ENCODE measurements at regions not wholly inside any gene's neighbourhood (a gene's known extent, or its start where the extent isn't known, plus 50 kb on each side); places are given as distances from the start of the nearest gene placed in this dataset.

DNA sequence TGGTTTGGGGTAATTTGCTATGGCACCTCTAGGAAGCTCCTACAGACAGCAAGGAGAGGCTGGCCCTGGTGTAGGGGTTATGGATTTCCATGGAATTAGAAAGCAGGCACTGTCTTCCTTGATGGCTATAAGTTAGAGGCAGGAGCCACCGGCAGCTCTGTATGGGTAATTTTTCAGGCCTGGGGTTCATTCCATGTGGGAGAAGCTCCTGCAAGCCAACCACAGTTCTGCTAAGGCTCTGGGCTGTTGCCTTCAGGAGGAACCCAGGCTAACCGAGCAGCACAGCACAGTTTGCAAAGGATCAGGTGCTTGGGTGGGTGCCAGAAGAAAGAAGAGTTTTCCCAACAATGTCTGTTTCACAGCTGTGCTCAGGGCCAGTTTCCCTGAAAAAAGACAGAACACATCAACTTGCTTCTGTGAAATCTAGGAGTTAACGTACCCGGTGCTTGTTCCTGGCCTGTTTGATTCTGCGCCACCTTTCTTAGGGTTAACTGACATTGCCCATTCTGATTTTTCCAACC lies 162.8 kb upstream of the MYLIP start:
- H3K4me1 ChIP-seq (ENCODE audit: control insufficient read depth in 2 of 2, insufficient read depth in 2 of 2, low read length in 1 of 2), result no peaks in the 10 kb centered on the region

DNA sequence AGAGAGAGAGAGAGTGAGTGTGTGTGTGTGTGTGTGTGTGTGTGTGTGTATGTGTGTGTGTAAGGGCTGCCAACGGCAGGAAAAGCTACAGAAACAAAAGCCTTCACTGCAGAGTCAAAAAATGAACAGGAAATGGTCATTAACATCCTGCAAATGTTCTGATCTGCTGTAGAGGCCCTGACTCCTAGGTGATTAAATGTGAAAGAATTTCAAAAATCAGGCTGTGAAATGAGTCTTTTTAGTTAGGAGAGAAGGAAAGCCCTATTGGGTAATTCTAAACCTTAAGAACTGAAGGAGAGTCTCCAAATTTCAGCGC lies 166.5 kb upstream of the MYLIP start:
- no peaks in the 10 kb centered on the region for H3K36me3 ChIP-seq (ENCODE audit: control insufficient read depth in 2 of 2, insufficient read depth in 2 of 2, low read length in 1 of 2)
- no peaks in the 10 kb centered on the region for H3K9me3 ChIP-seq (ENCODE audit: control insufficient read depth in 2 of 2, insufficient read depth in 1 of 2, low read depth in 1 of 2, low read length in 1 of 2)
- H3K27ac ChIP-seq (ENCODE audit: low read depth in 2 of 2, low read length in 1 of 2), result no peak overlapping the region
- H3K4me3 ChIP-seq (ENCODE audit: low read depth in 1 of 2, low read length in 2 of 2), result no peak overlapping the region
- 42 to 48% methylated on average over 2 of the region's 2 CpGs for WGBS, 2 donors
- no peaks in the 10 kb centered on the region for H3K27me3 ChIP-seq (ENCODE audit: control insufficient read depth in 1 of 2, insufficient read depth in 2 of 2, low read length in 2 of 2)
- H3K4me1 ChIP-seq (ENCODE audit: control insufficient read depth in 2 of 2, insufficient read depth in 2 of 2, low read length in 1 of 2), result no peaks in the 10 kb centered on the region

More for the DNA sequence above, 162.8 kb upstream of the MYLIP start:
- Histone ChIP-seq H3K27me3 (ENCODE audit: control insufficient read depth in 1 of 2, insufficient read depth in 2 of 2, low read length in 2 of 2) (no peaks in the 10 kb centered on the region), H3K9me3 (ENCODE audit: control insufficient read depth in 2 of 2, insufficient read depth in 1 of 2, low read depth in 1 of 2, low read length in 1 of 2) (no peaks in the 10 kb centered on the region), H3K4me3 (ENCODE audit: low read depth in 1 of 2, low read length in 2 of 2) (no peak overlapping the region), H3K27ac (ENCODE audit: low read depth in 2 of 2, low read length in 1 of 2) (no peak overlapping the region), H3K36me3 (ENCODE audit: control insufficient read depth in 2 of 2, insufficient read depth in 2 of 2, low read length in 1 of 2) (no peaks in the 10 kb centered on the region)
- WGBS, 2 donors, result 62 to 85% methylated on average over 4 to 5 of the region's 5 CpGs

DNA sequence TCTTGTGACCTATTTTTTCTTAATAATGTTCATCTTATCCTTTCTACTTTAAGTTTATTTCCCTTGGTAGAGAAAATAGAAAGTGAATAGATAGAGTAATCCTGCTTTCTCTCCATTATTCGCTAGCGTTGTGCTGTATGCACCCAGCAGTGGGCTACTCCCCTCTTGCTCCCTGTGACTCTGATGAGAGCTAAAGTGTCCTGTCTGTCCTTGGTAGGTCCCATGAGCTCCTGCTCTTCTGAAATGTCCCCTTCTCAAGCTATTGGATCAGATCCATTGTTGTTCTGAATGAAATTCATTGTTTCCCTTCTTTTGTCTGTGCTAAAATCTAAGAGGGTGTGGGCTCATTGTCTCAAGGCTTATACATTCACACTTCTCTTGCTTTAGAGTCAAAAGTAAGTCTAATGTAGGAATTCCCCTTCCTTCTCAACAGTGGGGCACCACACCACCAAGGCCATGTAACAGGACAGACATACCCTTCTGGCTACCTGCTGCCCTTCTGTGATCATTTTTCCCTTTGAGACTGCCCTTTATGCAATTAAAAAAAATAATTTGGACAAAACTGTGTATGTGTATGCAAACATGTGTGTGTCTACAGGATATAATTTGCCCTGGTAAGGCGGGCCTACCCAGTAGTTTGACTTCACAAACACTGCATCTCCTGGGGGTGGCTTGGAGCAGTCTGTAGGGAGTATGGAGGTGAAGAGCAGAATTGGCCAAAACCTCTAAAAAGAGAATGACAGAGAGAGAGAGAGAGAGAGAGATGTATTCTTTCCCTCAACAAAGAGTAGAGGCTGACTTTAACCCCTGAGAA lies 167.0 kb upstream of the MYLIP start:
- 95 to 96% methylated on average over 3 of the region's 3 CpGs for WGBS, 2 donors
- Histone ChIP-seq H3K27ac (ENCODE audit: low read depth in 2 of 2, low read length in 1 of 2) (no peak overlapping the region), H3K9me3 (ENCODE audit: control insufficient read depth in 2 of 2, insufficient read depth in 1 of 2, low read depth in 1 of 2, low read length in 1 of 2) (no peaks in the 10 kb centered on the region), H3K27me3 (ENCODE audit: control insufficient read depth in 1 of 2, insufficient read depth in 2 of 2, low read length in 2 of 2) (no peaks in the 10 kb centered on the region), H3K36me3 (ENCODE audit: control insufficient read depth in 2 of 2, insufficient read depth in 2 of 2, low read length in 1 of 2) (no peaks in the 10 kb centered on the region), H3K4me3 (ENCODE audit: low read depth in 1 of 2, low read length in 2 of 2) (no peak overlapping the region), H3K4me1 (ENCODE audit: control insufficient read depth in 2 of 2, insufficient read depth in 2 of 2, low read length in 1 of 2) (no peaks in the 10 kb centered on the region)

DNA sequence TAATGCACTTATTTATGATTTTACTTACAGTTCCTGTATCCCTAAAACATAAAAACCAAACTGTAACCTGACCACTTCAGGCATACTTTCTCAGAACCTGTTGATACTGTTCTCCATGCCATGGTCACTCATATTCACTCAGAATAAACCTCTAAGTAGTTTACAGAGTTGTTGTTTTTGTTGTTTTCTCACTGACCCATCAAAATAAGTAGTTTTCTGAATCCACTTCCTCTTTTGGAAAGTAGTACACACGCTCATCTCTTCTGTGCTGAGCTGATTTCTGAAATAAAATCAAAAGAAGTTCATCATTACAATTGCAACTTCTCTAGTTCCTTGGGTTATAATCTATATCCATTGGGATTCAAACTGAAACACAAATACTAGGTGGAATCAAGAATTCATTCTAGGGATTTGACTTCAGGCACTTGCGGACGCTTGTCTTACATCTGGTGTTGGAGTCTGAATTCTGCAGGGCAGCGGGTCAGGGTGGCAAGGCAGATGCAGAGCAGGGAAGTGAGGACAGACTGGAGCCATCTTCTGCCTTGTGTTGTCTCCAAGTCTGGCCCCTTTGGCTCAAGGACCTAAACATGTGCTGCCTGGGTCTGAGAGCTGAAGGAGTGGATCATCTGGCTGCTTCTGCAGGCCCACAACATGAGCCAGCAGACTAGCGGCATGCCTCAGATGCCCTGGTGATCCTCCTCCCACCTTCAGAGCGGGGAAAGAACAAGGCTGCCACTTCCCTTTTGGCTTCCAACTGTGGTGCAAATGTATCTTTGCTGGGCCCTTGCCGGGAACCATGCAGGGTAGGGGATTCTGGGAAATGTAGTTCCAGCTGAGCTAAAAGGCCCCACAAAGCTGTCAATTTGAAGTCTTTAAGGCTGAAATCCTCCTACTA lies 167.9 kb upstream of the MYLIP start:
- no peaks in the 10 kb centered on the region for H3K9me3 ChIP-seq (ENCODE audit: control insufficient read depth in 2 of 2, insufficient read depth in 1 of 2, low read depth in 1 of 2, low read length in 1 of 2)
- no peaks in the 10 kb centered on the region for H3K27me3 ChIP-seq (ENCODE audit: control insufficient read depth in 1 of 2, insufficient read depth in 2 of 2, low read length in 2 of 2)
- no peak overlapping the region for H3K4me3 ChIP-seq (ENCODE audit: low read depth in 1 of 2, low read length in 2 of 2)
- 75 to 79% methylated on average over 7 of the region's 7 CpGs for WGBS, 2 donors
- no peaks in the 10 kb centered on the region for H3K36me3 ChIP-seq (ENCODE audit: control insufficient read depth in 2 of 2, insufficient read depth in 2 of 2, low read length in 1 of 2)
- H3K27ac ChIP-seq (ENCODE audit: low read depth in 2 of 2, low read length in 1 of 2), result no peak overlapping the region
- no peaks in the 10 kb centered on the region for H3K4me1 ChIP-seq (ENCODE audit: control insufficient read depth in 2 of 2, insufficient read depth in 2 of 2, low read length in 1 of 2)

DNA sequence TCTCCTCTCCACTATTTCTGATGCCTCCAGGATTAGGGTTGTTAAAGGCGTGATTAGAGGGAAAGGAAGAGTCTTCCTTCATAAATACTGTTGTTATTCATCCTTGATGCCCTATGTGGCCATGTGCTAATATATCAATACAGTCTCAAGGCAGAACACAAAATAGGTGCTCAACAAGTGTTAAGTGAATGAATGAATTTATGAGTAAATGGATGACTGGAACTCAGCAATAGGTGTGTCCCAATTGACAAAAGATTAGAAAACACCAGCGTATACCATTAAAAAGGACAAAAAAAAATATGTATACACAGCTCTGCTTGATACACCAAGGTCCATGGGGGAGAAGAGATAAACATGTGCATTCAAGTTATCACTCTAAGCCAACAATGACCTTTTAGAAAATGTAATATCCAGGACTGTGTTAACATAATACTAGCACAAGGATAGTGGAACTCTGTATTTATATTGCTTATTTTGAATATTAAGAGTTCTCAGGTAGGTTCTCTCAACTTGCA lies 171.2 kb upstream of the MYLIP start:
- Histone ChIP-seq H3K27ac (ENCODE audit: low read depth in 2 of 2, low read length in 1 of 2) (no peak overlapping the region), H3K9me3 (ENCODE audit: control insufficient read depth in 2 of 2, insufficient read depth in 1 of 2, low read depth in 1 of 2, low read length in 1 of 2) (no peaks in the 10 kb centered on the region), H3K4me1 (ENCODE audit: control insufficient read depth in 2 of 2, insufficient read depth in 2 of 2, low read length in 1 of 2) (no peaks in the 10 kb centered on the region), H3K36me3 (ENCODE audit: control insufficient read depth in 2 of 2, insufficient read depth in 2 of 2, low read length in 1 of 2) (no peaks in the 10 kb centered on the region), H3K4me3 (ENCODE audit: low read depth in 1 of 2, low read length in 2 of 2) (no peak overlapping the region), H3K27me3 (ENCODE audit: control insufficient read depth in 1 of 2, insufficient read depth in 2 of 2, low read length in 2 of 2) (no peaks in the 10 kb centered on the region)
- WGBS, 2 donors, result 90 to 93% methylated on average over 2 of the region's 2 CpGs

DNA sequence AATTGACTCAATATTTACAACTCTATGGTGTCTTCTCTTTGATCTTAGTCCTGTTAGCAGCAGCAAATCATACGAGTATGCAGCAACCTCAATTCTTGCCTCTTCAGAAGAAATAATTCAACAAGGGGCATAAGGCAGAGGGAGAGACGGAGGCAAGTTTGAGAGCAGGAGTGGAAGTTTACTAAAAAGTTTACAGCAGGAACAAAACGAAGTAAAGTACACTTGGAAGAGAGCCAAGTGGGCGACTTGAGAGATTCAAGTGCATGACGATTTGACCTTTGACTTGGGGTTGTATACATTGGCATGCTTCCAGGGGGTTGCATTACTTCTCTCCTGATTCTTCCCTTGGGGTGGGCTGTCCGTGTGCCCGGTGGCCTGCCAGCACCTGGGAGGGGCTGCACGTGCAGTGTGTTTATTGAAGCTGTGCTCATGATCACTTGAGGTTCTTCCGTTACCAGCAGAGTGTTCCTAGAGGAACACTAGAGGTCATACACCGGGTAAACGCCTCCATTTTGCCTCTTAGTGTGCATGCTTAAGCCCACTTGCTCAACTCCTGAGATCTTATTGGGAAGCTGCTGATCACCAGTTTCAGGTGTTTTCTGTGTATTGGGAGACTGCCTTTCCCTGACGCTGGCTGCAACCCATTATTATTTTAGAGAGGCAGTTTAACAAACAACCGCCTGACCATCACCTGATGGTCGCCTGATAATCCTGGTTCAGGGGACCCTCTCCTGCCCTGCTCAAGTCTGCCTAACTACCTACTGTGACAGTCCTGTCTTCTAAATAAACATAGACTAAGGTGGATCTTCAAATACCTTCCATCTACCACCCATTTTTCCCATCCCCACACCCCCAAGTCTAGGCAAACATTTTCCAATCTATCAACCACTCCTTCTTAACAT lies 172.4 kb upstream of the MYLIP start:
- Histone ChIP-seq H3K27ac (ENCODE audit: low read depth in 2 of 2, low read length in 1 of 2) (no peak overlapping the region), H3K4me1 (ENCODE audit: control insufficient read depth in 2 of 2, insufficient read depth in 2 of 2, low read length in 1 of 2) (no peaks in the 10 kb centered on the region)

DNA sequence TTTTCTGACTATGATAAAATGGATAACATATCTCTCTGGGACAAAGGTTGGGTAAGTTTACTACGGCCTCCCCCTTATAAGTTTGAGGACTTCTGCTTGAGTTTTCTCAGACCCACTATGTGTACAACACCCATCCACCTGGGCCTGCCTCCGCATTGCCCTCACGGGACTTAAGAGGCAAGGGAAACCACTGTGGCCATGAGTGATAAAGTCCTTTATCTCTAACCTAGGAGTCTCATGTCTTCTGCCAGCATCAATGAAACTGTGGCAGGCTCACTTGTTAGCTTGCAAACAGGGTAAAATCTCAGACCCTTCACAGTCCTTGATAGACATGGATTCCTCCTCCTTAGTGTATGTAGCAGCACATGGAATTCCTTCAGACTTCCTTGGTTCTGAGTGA lies 173.4 kb upstream of the MYLIP start:
- no peaks in the 10 kb centered on the region for H3K9me3 ChIP-seq (ENCODE audit: control insufficient read depth in 2 of 2, insufficient read depth in 1 of 2, low read depth in 1 of 2, low read length in 1 of 2)
- H3K4me3 ChIP-seq (ENCODE audit: low read depth in 1 of 2, low read length in 2 of 2), result no peak overlapping the region
- H3K27me3 ChIP-seq (ENCODE audit: control insufficient read depth in 1 of 2, insufficient read depth in 2 of 2, low read length in 2 of 2), result no peaks in the 10 kb centered on the region
- H3K4me1 ChIP-seq (ENCODE audit: control insufficient read depth in 2 of 2, insufficient read depth in 2 of 2, low read length in 1 of 2), result no peaks in the 10 kb centered on the region
- WGBS, 2 donors, result 84 to 98% methylated on average over 3 of the region's 3 CpGs
- no peaks in the 10 kb centered on the region for H3K36me3 ChIP-seq (ENCODE audit: control insufficient read depth in 2 of 2, insufficient read depth in 2 of 2, low read length in 1 of 2)
- no peak overlapping the region for H3K27ac ChIP-seq (ENCODE audit: low read depth in 2 of 2, low read length in 1 of 2)

More for the DNA sequence above, 172.4 kb upstream of the MYLIP start:
- no peak overlapping the region for H3K4me3 ChIP-seq (ENCODE audit: low read depth in 1 of 2, low read length in 2 of 2)
- WGBS, 2 donors, result 48 to 64% methylated on average over 14 of the region's 14 CpGs
- no peaks in the 10 kb centered on the region for H3K36me3 ChIP-seq (ENCODE audit: control insufficient read depth in 2 of 2, insufficient read depth in 2 of 2, low read length in 1 of 2)
- no peaks in the 10 kb centered on the region for H3K27me3 ChIP-seq (ENCODE audit: control insufficient read depth in 1 of 2, insufficient read depth in 2 of 2, low read length in 2 of 2)
- H3K9me3 ChIP-seq (ENCODE audit: control insufficient read depth in 2 of 2, insufficient read depth in 1 of 2, low read depth in 1 of 2, low read length in 1 of 2), result no peaks in the 10 kb centered on the region

DNA sequence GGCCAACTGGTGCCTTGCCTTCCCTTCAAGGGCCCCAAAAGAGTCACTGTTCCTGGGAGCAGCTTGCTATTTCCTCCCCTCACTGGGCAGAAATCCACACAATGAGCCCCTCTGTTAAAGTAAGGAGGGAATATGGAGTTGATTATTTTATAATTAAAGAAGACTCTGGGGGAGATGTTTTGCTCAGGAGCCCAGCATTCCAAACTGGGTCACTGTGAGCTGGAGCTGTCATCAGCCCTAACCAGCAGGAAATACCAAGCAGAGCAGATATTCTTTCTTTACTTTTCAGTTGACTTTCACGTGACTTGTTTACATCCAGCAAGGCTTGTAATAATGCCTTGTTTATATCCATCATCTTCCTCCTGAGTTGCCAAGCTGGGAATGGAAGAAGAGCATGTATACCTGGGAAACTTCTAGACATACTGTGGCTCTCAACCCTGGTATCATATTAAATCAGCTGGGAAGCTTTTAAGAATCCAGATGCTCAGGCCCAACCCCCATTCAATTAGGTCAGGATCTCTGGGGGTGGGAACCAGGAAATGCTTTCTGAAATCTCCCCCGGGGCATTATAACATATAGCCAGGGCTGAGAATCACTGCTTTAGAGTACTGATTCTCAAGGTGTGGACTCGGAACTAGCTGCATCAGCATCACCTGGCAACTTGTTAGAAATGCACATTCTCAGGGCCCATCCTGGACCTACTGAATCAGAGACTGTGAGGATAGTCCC lies 175.6 kb upstream of the MYLIP start:
- Histone ChIP-seq H3K36me3 (ENCODE audit: control insufficient read depth in 2 of 2, insufficient read depth in 2 of 2, low read length in 1 of 2) (no peaks in the 10 kb centered on the region), H3K9me3 (ENCODE audit: control insufficient read depth in 2 of 2, insufficient read depth in 1 of 2, low read depth in 1 of 2, low read length in 1 of 2) (no peaks in the 10 kb centered on the region), H3K4me3 (ENCODE audit: low read depth in 1 of 2, low read length in 2 of 2) (no peak overlapping the region), H3K27me3 (ENCODE audit: control insufficient read depth in 1 of 2, insufficient read depth in 2 of 2, low read length in 2 of 2) (no peaks in the 10 kb centered on the region), H3K4me1 (ENCODE audit: control insufficient read depth in 2 of 2, insufficient read depth in 2 of 2, low read length in 1 of 2) (no peaks in the 10 kb centered on the region), H3K27ac (ENCODE audit: low read depth in 2 of 2, low read length in 1 of 2) (no peak overlapping the region)
- WGBS, 2 donors, result 63 to 67% methylated on average over 3 of the region's 3 CpGs
